B cell (primary cell): ENCODE measurements at regions not wholly inside any gene's neighbourhood (a gene's known extent, or its start where the extent isn't known, plus 50 kb on each side); places are given as distances from the start of the nearest gene placed in this dataset.
"Not testable (repeated sequence)": the region's sequence is repeated elsewhere in the genome, so short reads cannot be mapped to it uniquely, and the experiment has no call there.

Experiments used
- EZH2 ChIP-seq: IDR thresholded peaks from 2 replicates; pipeline ENCODE4 v1.6.1; 2012; ENCODE audit warnings: borderline replicate concordance, low read depth, mild to moderate bottlenecking, moderate library complexity, low read length; ENCODE audit not compliant: insufficient read depth, poor library complexity, severe bottlenecking
- TF ChIP-seq, protein P1 (sequence below): fragments of 200-600 bp; IDR thresholded peaks from one replicate; pipeline ENCODE4 v1.8.0; 2022; ENCODE audit warnings: antibody characterized with exemption, mild to moderate bottlenecking

DNA sequence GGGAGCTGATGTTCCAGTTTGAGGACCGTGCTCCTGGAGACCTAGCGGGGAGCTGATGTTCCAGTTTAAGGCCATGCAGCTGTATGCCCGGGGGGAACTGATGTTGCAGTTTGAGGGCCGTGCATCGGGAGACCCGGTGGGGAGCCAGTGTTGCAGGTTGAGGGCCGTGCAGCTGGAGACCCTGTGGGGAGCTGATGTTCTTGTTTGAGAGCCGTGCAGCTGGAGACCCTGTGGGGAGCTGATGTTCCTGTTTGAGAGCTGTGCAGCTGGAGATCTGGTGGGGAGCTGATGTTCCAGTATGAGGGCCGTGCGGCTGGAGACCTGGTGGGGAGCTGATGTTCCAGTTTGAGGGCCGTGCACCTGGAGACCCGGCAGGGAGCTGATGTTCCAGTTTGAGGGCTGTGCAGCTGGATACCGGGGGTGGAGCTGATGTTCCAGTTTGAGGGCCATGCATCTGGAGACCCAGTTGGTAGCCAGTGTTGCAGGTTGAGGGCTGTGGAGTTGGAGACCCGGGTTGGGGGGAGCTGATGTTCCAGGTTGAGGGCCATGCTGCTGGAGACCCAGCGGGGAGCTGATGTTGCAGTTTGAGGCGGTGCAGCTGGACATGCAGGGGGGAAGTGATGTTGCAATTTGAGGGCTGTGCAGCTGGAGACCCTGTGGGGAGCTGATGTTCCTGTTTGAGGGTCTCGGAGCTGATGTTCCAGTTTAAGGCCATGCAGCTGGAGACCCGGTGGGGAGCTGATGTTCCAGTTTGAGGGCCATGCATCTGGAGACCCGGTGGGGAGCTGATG is 64.4 kb upstream of the APOD start:
- TF ChIP-seq EZH2 = not testable (repeated sequence)
- TF ChIP-seq, protein P1, sequence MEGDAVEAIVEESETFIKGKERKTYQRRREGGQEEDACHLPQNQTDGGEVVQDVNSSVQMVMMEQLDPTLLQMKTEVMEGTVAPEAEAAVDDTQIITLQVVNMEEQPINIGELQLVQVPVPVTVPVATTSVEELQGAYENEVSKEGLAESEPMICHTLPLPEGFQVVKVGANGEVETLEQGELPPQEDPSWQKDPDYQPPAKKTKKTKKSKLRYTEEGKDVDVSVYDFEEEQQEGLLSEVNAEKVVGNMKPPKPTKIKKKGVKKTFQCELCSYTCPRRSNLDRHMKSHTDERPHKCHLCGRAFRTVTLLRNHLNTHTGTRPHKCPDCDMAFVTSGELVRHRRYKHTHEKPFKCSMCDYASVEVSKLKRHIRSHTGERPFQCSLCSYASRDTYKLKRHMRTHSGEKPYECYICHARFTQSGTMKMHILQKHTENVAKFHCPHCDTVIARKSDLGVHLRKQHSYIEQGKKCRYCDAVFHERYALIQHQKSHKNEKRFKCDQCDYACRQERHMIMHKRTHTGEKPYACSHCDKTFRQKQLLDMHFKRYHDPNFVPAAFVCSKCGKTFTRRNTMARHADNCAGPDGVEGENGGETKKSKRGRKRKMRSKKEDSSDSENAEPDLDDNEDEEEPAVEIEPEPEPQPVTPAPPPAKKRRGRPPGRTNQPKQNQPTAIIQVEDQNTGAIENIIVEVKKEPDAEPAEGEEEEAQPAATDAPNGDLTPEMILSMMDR = not testable (repeated sequence)
